ENCODE measurements at regions not wholly inside any gene's neighbourhood (a gene's known extent, or its start where the extent isn't known, plus 50 kb on each side); places are given as distances from the start of the nearest gene placed in this dataset.

DNA sequence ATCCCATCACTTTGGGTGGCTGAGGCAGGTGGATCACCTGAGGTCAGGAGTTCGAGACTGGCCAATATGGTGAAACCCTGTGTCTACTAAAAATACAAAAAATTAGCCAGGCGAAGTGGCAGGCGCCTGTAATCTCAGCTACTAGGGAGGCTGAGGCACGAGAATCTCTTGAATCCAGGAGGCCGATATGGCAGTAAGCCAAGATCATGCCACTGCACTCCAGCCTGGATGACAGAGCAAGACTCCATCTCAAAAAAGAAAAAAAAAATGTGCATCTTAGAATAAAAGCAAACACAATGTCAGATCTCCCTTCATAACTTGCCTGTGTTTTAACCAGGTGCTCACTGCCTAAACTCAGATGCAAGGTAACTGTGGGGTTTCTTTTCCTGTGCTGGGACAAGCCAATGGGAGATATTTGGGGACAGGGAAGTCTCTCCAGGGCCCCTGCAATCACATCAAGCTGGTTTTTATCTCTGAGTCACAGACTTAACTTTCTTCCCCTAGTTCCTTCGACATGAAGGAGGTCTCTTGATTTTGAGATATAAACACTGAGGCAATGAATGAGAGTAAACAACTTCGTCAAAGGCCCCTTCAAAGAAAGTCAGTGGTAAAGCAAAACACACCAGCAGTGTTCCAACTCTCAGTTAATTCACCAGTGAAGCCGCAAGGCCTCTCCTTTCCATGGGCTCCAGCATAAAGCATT, 99.1 kb downstream of the SNX18 start:
- Histone ChIP-seq H3K27ac (ENCODE audit: low read depth, low read length) (no peak overlapping the region), H3K4me1 (ENCODE audit: control insufficient read depth in 3 of 3, insufficient read depth in 3 of 3, low read length in 3 of 3) (peaks cover 0 to 6% (median 0%) of the 10 kb centered on the region in 3 donors), H3K36me3 (ENCODE audit: control insufficient read depth in 3 of 3, insufficient read depth in 3 of 3, low read length in 3 of 3) (no peaks in the 10 kb centered on the region), H3K9me3 (ENCODE audit: control insufficient read depth in 3 of 3, low read length in 3 of 3) (no peaks in the 10 kb centered on the region), H3K9ac (ENCODE audit: low read depth in 1 of 3, low read length in 3 of 3) (no peak overlapping the region), H3K27me3 (ENCODE audit: control insufficient read depth in 3 of 3, insufficient read depth in 3 of 3, low read length in 3 of 3) (no peaks in the 10 kb centered on the region), H3K4me3 (ENCODE audit: low read length in 3 of 3) (no peak overlapping the region)

DNA sequence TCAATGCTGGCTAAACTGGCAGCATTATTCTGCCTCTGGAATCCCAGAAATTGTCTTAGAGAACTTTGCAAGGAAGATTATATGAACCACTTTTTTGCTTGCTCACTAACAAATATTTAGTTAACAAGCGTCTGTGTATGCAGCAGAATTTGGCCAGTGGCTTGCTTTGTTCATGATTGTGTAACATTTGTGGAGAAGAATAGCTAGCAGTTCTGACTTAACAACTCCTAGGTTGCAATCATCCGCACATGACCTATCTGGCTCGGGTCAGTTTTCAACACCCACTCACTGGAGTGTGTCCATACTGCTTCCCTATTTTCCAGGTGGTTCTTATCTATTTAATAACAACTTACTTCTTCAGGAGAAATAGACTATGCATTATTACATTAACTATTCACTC, 98.5 kb downstream of the SNX18 start:
- Histone ChIP-seq H3K9me3 (ENCODE audit: control insufficient read depth in 3 of 3, low read length in 3 of 3) (no peaks in the 10 kb centered on the region), H3K4me3 (ENCODE audit: low read length in 3 of 3) (no peak overlapping the region), H3K27ac (ENCODE audit: low read depth, low read length) (no peak overlapping the region), H3K4me1 (ENCODE audit: control insufficient read depth in 3 of 3, insufficient read depth in 3 of 3, low read length in 3 of 3) (peaks cover 0 to 6% (median 0%) of the 10 kb centered on the region in 3 donors), H3K36me3 (ENCODE audit: control insufficient read depth in 3 of 3, insufficient read depth in 3 of 3, low read length in 3 of 3) (no peaks in the 10 kb centered on the region), H3K27me3 (ENCODE audit: control insufficient read depth in 3 of 3, insufficient read depth in 3 of 3, low read length in 3 of 3) (no peaks in the 10 kb centered on the region), H3K9ac (ENCODE audit: low read depth in 1 of 3, low read length in 3 of 3) (no peak overlapping the region)

DNA sequence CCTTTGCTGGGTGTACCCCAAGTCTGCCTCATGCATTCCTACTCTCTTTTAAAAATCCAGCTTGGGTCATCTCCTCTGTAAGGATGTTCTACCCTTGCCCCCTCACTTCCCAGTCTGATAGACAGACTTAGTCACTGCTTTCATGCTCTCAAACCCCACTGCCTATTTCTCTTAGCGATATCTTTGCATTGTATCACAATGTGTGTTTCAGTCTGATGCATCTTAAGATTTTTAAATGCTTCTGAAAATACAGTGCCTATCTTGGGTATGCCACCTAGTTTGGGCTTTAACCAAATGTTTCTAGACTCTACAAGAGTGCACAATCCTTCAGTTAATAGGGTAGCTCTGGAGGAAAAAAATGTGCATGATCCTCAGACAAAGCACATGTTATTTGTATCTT, 97.8 kb downstream of the SNX18 start:
- H3K4me3 ChIP-seq (ENCODE audit: low read length in 3 of 3), result no peak overlapping the region
- no peaks in the 10 kb centered on the region for H3K27me3 ChIP-seq (ENCODE audit: control insufficient read depth in 3 of 3, insufficient read depth in 3 of 3, low read length in 3 of 3)
- H3K27ac ChIP-seq (ENCODE audit: low read depth, low read length), result no peak overlapping the region
- no peaks in the 10 kb centered on the region for H3K9me3 ChIP-seq (ENCODE audit: control insufficient read depth in 3 of 3, low read length in 3 of 3)
- H3K4me1 ChIP-seq (ENCODE audit: control insufficient read depth in 3 of 3, insufficient read depth in 3 of 3, low read length in 3 of 3), result peaks cover 0 to 7% (median 0%) of the 10 kb centered on the region in 3 donors
- no peaks in the 10 kb centered on the region for H3K36me3 ChIP-seq (ENCODE audit: control insufficient read depth in 3 of 3, insufficient read depth in 3 of 3, low read length in 3 of 3)
- H3K9ac ChIP-seq (ENCODE audit: low read depth in 1 of 3, low read length in 3 of 3), result no peak overlapping the region

DNA sequence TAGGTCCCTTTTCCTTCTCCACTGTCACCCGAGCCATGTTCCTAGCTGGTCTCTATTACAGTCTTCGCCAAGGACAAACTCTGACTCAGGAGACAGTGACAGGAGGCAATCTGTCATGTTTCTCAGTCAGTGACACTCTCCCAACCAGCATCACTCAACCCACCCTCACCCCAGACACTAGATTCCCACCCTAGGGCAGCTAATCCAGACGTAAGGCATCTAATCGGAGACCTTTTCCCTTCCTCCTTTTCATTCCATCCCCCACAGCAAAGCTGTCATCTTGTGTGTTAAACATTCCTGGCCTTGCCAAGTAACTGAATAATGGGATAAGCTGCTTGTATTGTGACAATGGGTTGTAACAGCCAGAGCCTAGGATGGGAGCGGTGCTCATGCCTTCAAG, 95.2 kb downstream of the SNX18 start:
- no peaks in the 10 kb centered on the region for H3K9me3 ChIP-seq (ENCODE audit: control insufficient read depth in 3 of 3, low read length in 3 of 3)
- peaks cover 0 to 8% (median 0%) of the 10 kb centered on the region in 3 donors for H3K4me1 ChIP-seq (ENCODE audit: control insufficient read depth in 3 of 3, insufficient read depth in 3 of 3, low read length in 3 of 3)

DNA sequence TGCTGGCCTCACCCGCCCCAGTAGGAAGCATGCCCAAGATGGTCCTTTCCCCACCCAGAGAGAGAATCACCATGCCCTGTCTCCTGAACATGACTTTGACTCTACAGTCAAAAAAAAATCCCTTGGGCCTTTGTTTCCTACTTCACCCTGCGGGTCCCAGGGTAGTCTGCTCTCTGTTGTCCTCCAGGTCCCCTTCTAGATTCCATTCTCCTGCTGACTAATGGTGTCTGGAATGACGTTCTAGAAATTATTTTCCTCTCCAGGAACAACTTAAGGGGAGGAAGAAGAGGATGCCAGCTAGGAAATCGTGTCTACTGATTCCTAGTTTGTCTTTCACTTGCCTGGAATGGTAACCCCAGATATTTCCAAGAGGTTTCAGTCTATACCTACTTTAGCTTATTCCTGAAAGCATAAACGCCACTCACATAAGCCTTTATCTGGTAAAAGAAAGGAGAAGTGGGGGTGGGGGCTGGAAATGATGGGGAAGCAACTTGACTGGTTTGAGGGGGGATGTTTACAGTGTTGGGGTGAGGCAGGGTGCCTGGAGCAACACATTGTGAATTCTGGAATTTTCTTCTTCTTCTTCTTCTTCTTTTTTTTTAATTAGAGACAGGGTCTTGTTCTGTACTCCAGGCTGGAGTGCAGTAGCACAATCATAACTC, 93.9 kb downstream of the SNX18 start:
- Histone ChIP-seq H3K9me3 (ENCODE audit: control insufficient read depth in 3 of 3, low read length in 3 of 3) (no peaks in the 10 kb centered on the region), H3K36me3 (ENCODE audit: control insufficient read depth in 3 of 3, insufficient read depth in 3 of 3, low read length in 3 of 3) (no peaks in the 10 kb centered on the region), H3K27ac (ENCODE audit: low read depth, low read length) (no peak overlapping the region), H3K4me1 (ENCODE audit: control insufficient read depth in 3 of 3, insufficient read depth in 3 of 3, low read length in 3 of 3) (peaks cover 0 to 8% (median 0%) of the 10 kb centered on the region in 3 donors), H3K27me3 (ENCODE audit: control insufficient read depth in 3 of 3, insufficient read depth in 3 of 3, low read length in 3 of 3) (no peaks in the 10 kb centered on the region), H3K9ac (ENCODE audit: low read depth in 1 of 3, low read length in 3 of 3) (no peak overlapping the region), H3K4me3 (ENCODE audit: low read length in 3 of 3) (no peak overlapping the region)

More for the DNA sequence above, 95.2 kb downstream of the SNX18 start:
- H3K27ac ChIP-seq (ENCODE audit: low read depth, low read length), result no peak overlapping the region
- no peaks in the 10 kb centered on the region for H3K36me3 ChIP-seq (ENCODE audit: control insufficient read depth in 3 of 3, insufficient read depth in 3 of 3, low read length in 3 of 3)
- H3K9ac ChIP-seq (ENCODE audit: low read depth in 1 of 3, low read length in 3 of 3), result no peak overlapping the region
- no peak overlapping the region for H3K4me3 ChIP-seq (ENCODE audit: low read length in 3 of 3)
- H3K27me3 ChIP-seq (ENCODE audit: control insufficient read depth in 3 of 3, insufficient read depth in 3 of 3, low read length in 3 of 3), result no peaks in the 10 kb centered on the region

DNA sequence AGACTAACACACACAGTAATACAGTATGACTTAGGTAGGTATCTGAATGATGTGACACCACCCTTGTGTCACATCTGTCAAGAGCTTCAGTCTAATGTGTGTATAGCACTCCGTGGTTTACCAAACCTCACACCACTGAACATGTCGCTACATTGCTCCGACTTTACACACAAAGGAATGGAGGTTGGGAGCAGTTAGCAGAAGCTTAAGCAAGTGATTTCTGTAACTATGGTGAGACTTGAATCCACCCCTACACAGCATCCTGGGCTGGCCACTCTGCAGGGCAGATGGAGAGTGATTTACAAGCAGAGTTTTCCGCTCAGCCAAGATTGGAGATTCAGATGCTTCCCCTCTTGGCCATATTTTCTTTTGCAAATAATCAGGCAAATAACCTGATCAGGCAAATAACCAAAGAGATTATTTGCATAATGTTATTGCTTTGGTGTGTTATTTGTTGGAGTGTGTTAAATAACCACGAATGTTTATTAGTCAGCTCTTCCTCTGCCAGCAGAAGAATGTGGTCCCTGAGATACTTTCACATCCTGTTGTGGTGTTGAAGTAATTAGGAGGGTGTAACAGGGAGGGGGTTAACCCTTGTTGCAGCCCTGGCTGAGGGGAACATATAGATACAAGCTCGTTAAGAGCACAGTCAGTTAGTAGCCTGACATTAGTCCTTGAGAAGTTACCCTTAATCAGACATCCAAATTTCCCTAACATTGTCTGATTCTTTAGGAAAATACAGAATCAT, 92.8 kb downstream of the SNX18 start:
- Histone ChIP-seq H3K4me3 (ENCODE audit: low read length in 3 of 3) (no peak overlapping the region), H3K4me1 (ENCODE audit: control insufficient read depth in 3 of 3, insufficient read depth in 3 of 3, low read length in 3 of 3) (peaks cover 0 to 3% (median 0%) of the 10 kb centered on the region in 3 donors), H3K9ac (ENCODE audit: low read depth in 1 of 3, low read length in 3 of 3) (no peak overlapping the region), H3K9me3 (ENCODE audit: control insufficient read depth in 3 of 3, low read length in 3 of 3) (no peaks in the 10 kb centered on the region), H3K27ac (ENCODE audit: low read depth, low read length) (no peak overlapping the region), H3K36me3 (ENCODE audit: control insufficient read depth in 3 of 3, insufficient read depth in 3 of 3, low read length in 3 of 3) (no peaks in the 10 kb centered on the region), H3K27me3 (ENCODE audit: control insufficient read depth in 3 of 3, insufficient read depth in 3 of 3, low read length in 3 of 3) (no peaks in the 10 kb centered on the region)

DNA sequence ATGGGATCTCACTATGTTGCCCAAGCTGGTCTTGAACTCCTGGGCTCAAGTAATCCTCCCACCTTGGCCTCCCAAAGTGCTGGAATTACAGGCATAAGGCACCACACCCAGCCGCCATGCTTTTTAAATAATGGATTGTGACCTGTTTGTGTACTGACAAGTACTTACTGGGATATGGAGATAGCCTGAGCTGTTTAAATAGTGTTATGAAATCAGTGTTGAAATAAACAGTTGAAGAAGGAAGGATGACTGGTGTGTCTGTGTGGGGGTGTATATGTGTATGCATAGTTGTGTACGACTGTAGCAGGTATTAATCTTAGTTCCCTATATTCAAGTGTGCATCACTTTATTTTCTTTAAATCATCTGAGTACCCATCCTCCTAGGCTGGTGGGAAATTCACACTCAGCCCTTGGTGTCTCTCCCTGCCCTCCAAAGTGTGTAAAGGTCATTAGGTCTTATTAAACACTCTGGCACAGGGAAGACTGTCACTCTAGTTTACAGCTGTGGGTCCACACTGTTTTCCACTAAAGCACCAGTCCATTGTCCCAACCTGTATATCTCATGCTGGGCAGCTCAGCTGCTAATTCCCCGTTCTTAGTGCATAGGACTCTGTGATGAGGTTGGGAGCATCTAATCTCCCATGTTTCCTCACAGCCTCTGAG, 91.0 kb downstream of the SNX18 start:
- H3K4me3 ChIP-seq (ENCODE audit: low read length in 3 of 3), result no peak overlapping the region
- H3K27me3 ChIP-seq (ENCODE audit: control insufficient read depth in 3 of 3, insufficient read depth in 3 of 3, low read length in 3 of 3), result no peaks in the 10 kb centered on the region
- H3K9me3 ChIP-seq (ENCODE audit: control insufficient read depth in 3 of 3, low read length in 3 of 3), result no peaks in the 10 kb centered on the region
- H3K36me3 ChIP-seq (ENCODE audit: control insufficient read depth in 3 of 3, insufficient read depth in 3 of 3, low read length in 3 of 3), result no peaks in the 10 kb centered on the region
- H3K27ac ChIP-seq (ENCODE audit: low read depth, low read length), result no peak overlapping the region
- no peak overlapping the region for H3K9ac ChIP-seq (ENCODE audit: low read depth in 1 of 3, low read length in 3 of 3)
- peaks cover 0 to 3% (median 0%) of the 10 kb centered on the region in 3 donors for H3K4me1 ChIP-seq (ENCODE audit: control insufficient read depth in 3 of 3, insufficient read depth in 3 of 3, low read length in 3 of 3)

DNA sequence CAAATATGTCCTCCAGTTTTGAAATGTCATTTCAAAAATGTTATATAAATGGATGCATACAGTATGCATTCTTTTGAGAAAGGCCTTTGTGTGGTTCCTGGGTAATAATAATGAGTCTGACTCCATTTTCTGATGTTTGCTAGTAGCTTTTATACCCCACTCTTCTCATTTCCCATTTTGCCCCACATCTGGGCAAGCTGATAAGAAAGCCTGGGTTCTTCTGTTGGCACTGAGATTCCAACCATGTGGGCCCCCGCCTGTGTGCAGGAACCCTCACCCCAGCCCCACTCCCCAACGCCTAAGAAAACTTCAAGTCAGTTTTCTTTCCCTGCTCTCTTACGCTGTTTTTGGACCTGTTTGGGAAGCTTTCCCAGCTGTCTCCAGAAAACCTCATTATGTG, 89.4 kb downstream of the SNX18 start:
- H3K9ac ChIP-seq (ENCODE audit: low read depth in 1 of 3, low read length in 3 of 3), result no peak overlapping the region
- H3K27me3 ChIP-seq (ENCODE audit: control insufficient read depth in 3 of 3, insufficient read depth in 3 of 3, low read length in 3 of 3), result no peaks in the 10 kb centered on the region
- no peaks in the 10 kb centered on the region for H3K9me3 ChIP-seq (ENCODE audit: control insufficient read depth in 3 of 3, low read length in 3 of 3)
- H3K4me3 ChIP-seq (ENCODE audit: low read length in 3 of 3), result no peak overlapping the region
- no peak overlapping the region for H3K27ac ChIP-seq (ENCODE audit: low read depth, low read length)
- H3K4me1 ChIP-seq (ENCODE audit: control insufficient read depth in 3 of 3, insufficient read depth in 3 of 3, low read length in 3 of 3), result peaks cover 0 to 7% (median 0%) of the 10 kb centered on the region in 3 donors
- H3K36me3 ChIP-seq (ENCODE audit: control insufficient read depth in 3 of 3, insufficient read depth in 3 of 3, low read length in 3 of 3), result no peaks in the 10 kb centered on the region

DNA sequence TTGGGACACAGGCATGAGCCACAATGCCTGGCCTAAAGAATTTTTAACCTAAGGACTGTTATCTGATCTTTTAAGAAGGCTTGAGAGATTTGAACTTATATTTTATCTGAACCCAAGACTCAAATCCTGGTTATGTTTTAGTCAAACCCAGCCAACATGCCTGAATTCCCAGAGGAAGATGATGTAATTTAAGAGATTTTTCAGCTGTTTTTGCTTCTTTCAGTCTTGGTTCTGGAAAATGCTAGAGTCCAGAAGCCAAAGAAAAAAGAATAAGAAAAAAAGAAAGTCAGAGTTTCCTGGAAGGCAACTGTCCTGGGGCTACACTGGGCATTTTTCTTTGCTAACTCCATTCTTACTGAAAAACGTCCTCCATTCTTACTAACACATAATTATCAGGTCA, 85.8 kb downstream of the SNX18 start:
- Histone ChIP-seq H3K36me3 (ENCODE audit: control insufficient read depth in 3 of 3, insufficient read depth in 3 of 3, low read length in 3 of 3) (no peaks in the 10 kb centered on the region), H3K27ac (ENCODE audit: low read depth, low read length) (no peak overlapping the region), H3K9ac (ENCODE audit: low read depth in 1 of 3, low read length in 3 of 3) (no peak overlapping the region), H3K27me3 (ENCODE audit: control insufficient read depth in 3 of 3, insufficient read depth in 3 of 3, low read length in 3 of 3) (no peaks in the 10 kb centered on the region), H3K9me3 (ENCODE audit: control insufficient read depth in 3 of 3, low read length in 3 of 3) (no peaks in the 10 kb centered on the region), H3K4me3 (ENCODE audit: low read length in 3 of 3) (no peak overlapping the region), H3K4me1 (ENCODE audit: control insufficient read depth in 3 of 3, insufficient read depth in 3 of 3, low read length in 3 of 3) (peaks cover 0 to 5% (median 2%) of the 10 kb centered on the region in 3 donors)

All from skeletal muscle tissue (tissue), 3 donors.